ENCODE measurements at regions not wholly inside any gene's neighbourhood (a gene's known extent, or its start where the extent isn't known, plus 50 kb on each side); places are given as distances from the start of the nearest gene placed in this dataset.
"Not testable (repeated sequence)": the region's sequence is repeated elsewhere in the genome, so short reads cannot be mapped to it uniquely, and the experiment has no call there.

GRCh38 chr4:18106620-18107019, 85.1 kb upstream of the LCORL start:
- Histone ChIP-seq H3K4me3 (no peak overlapping the region), H3K27me3 (ENCODE audit: low read depth) (no peaks in the 10 kb centered on the region), H3K36me3 (no peaks in the 10 kb centered on the region), H3K4me1 (no peaks in the 10 kb centered on the region), H3K27ac (no peak overlapping the region), H3K9me3 (no peaks in the 10 kb centered on the region)
- intact Hi-C loops (cut with DNase I) = no loop called here
- TF ChIP-seq, protein P1, sequence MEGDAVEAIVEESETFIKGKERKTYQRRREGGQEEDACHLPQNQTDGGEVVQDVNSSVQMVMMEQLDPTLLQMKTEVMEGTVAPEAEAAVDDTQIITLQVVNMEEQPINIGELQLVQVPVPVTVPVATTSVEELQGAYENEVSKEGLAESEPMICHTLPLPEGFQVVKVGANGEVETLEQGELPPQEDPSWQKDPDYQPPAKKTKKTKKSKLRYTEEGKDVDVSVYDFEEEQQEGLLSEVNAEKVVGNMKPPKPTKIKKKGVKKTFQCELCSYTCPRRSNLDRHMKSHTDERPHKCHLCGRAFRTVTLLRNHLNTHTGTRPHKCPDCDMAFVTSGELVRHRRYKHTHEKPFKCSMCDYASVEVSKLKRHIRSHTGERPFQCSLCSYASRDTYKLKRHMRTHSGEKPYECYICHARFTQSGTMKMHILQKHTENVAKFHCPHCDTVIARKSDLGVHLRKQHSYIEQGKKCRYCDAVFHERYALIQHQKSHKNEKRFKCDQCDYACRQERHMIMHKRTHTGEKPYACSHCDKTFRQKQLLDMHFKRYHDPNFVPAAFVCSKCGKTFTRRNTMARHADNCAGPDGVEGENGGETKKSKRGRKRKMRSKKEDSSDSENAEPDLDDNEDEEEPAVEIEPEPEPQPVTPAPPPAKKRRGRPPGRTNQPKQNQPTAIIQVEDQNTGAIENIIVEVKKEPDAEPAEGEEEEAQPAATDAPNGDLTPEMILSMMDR (IDR thresholded peaks at IDR 0.05) = no peak
- ATAC-seq = no peak
- DNase-seq = no peak

GRCh38 chr4:18105030-18106011, 83.8 kb upstream of the LCORL start:
- Histone ChIP-seq H3K27me3 (ENCODE audit: low read depth) (no peaks in the 10 kb centered on the region), H3K36me3 (no peaks in the 10 kb centered on the region), H3K4me1 (no peaks in the 10 kb centered on the region), H3K27ac (no peak overlapping the region), H3K4me3 (no peak overlapping the region), H3K9me3 (no peaks in the 10 kb centered on the region)
- no peak for DNase-seq
- TF ChIP-seq, protein P1 (IDR thresholded peaks at IDR 0.05) = no peak
- intact Hi-C loops (cut with DNase I) = no loop called here
- no peak for ATAC-seq

GRCh38 chr4:18103876-18104605, 82.5 kb upstream of the LCORL start:
- intact Hi-C loops (cut with DNase I) = no loop called here
- no peak for DNase-seq
- no peaks in the 10 kb centered on the region for H3K36me3 ChIP-seq
- H3K4me1 ChIP-seq = no peaks in the 10 kb centered on the region
- ATAC-seq = no peak
- TF ChIP-seq, protein P1 (IDR thresholded peaks at IDR 0.05) = no peak
- H3K27ac ChIP-seq = no peak overlapping the region
- no peak overlapping the region for H3K4me3 ChIP-seq
- H3K27me3 ChIP-seq (ENCODE audit: low read depth) = no peaks in the 10 kb centered on the region
- H3K9me3 ChIP-seq = no peaks in the 10 kb centered on the region

DNA sequence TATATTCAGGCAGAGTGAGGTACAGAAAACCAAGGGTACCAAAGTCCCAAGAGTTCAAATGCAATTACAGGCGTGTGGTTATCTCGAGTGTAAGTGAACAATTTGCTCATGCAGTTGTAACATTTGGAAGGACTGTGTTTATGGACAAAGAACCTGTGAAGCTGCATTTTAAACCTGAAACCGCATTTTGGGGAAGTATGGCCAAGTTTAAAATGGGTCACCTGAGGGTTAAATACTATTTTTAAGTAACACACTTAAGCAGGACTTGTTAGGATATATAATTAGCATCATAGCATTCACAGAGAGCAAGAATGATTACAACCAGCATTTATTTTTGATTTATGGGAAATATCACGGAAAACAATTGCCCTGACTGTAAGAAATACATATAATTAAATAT, 79.1 kb upstream of the LCORL start:
- no peaks in the 10 kb centered on the region for H3K27me3 ChIP-seq (ENCODE audit: low read depth)
- no peaks in the 10 kb centered on the region for H3K9me3 ChIP-seq
- TF ChIP-seq, protein P1 (IDR thresholded peaks at IDR 0.05) = no peak
- H3K36me3 ChIP-seq = no peaks in the 10 kb centered on the region
- H3K4me3 ChIP-seq = no peak overlapping the region
- no peak for ATAC-seq
- DNase-seq = no peak
- H3K27ac ChIP-seq = no peak overlapping the region
- H3K4me1 ChIP-seq = no peaks in the 10 kb centered on the region
- intact Hi-C loops (cut with DNase I) = no loop called here

- H3K4me3 ChIP-seq; H3K9me3 ChIP-seq; H3K36me3 ChIP-seq; H3K4me1 ChIP-seq; H3K27me3 ChIP-seq (ENCODE audit: low read depth); H3K27ac ChIP-seq; intact Hi-C loops (cut with DNase I); DNase-seq; ATAC-seq: not testable (repeated sequence)
These were observed 68.9 kb upstream of the LCORL start for GRCh38 chr4:18090447-18090846.

GRCh38 chr4:18082236-18082635, 60.7 kb upstream of the LCORL start:
- intact Hi-C loops (cut with DNase I) = no loop called here
- TF ChIP-seq, protein P1 (IDR thresholded peaks at IDR 0.05) = no peak
- Histone ChIP-seq H3K36me3 (no peaks in the 10 kb centered on the region), H3K27ac (no peak overlapping the region), H3K9me3 (no peaks in the 10 kb centered on the region), H3K4me3 (no peak overlapping the region), H3K4me1 (no peaks in the 10 kb centered on the region), H3K27me3 (ENCODE audit: low read depth) (peaks cover 4% of the 10 kb centered on the region)
- DNase-seq = no peak
- ATAC-seq = no peak

Measured in lower lobe of right lung (tissue), 2 donors.